GM23338 (cell line): ENCODE measurements at regions not wholly inside any gene's neighbourhood (a gene's known extent, or its start where the extent isn't known, plus 50 kb on each side); places are given as distances from the start of the nearest gene placed in this dataset.

Experiments used
- ATAC-seq: fragments of 200-7000 bp; cut with Tn5 transposase; 3 replicates; pipeline ENCODE4 v1.9.1; 2020
- DNase-seq: peaks from one replicate; pipeline ENCODE4 v3.0.0-alpha.2; 2015; ENCODE audit warnings: low spot score
- H2AFZ ChIP-seq: fragments of 200-600 bp; sonication (generic); 2 replicates; pipeline ENCODE4 v1.8.0; 2016; ENCODE audit warnings: antibody characterized with exemption, mild to moderate bottlenecking, moderate library complexity
- H3F3A ChIP-seq: fragments of 200-600 bp; sonication (generic); replicated peaks from 2 replicates; pipeline ENCODE4 v1.8.0; 2017; ENCODE audit warnings: antibody characterized with exemption, mixed run types, low read depth
- H3K27ac ChIP-seq: fragments of 200-600 bp; sonication (generic); 2 replicates; pipeline ENCODE4 v1.6.1; 2016; ENCODE audit warnings: low read depth
- H3K27me3 ChIP-seq: fragments of 200-600 bp; sonication (generic); 2 replicates; pipeline ENCODE4 v1.8.0; 2016; ENCODE audit warnings: mild to moderate bottlenecking, mixed run types, moderate library complexity; ENCODE audit not compliant: insufficient read depth
- H3K36me3 ChIP-seq: fragments of 200-600 bp; sonication (generic); 2 replicates; pipeline ENCODE4 v1.8.0; 2016; ENCODE audit warnings: mild to moderate bottlenecking; ENCODE audit not compliant: insufficient read depth
- H3K4me1 ChIP-seq: fragments of 200-600 bp; sonication (generic); 2 replicates; pipeline ENCODE4 v1.8.0; 2016; ENCODE audit warnings: mild to moderate bottlenecking, moderate library complexity; ENCODE audit not compliant: insufficient read depth
- H3K4me2 ChIP-seq: fragments of 200-600 bp; sonication (generic); 2 replicates; pipeline ENCODE4 v1.7.1; 2017; ENCODE audit warnings: mixed run types
- H3K4me3 ChIP-seq: fragments of 200-600 bp; sonication (generic); 2 replicates; pipeline ENCODE4 v1.6.1; 2016; ENCODE audit warnings: mixed run types
- H3K79me2 ChIP-seq: fragments of 200-600 bp; sonication (generic); replicated peaks from 2 replicates; pipeline ENCODE4 v1.8.0; 2017; ENCODE audit warnings: mild to moderate bottlenecking; ENCODE audit not compliant: insufficient read depth
- H3K9me2 ChIP-seq: fragments of 200-600 bp; sonication (generic); 2 replicates; pipeline ENCODE4 v1.8.0; 2017; ENCODE audit not compliant: insufficient read depth
- H4K20me1 ChIP-seq: fragments of 200-600 bp; sonication (generic); replicated peaks from 2 replicates; pipeline ENCODE4 v1.8.0; 2017; ENCODE audit warnings: mild to moderate bottlenecking; ENCODE audit not compliant: insufficient read depth
- H3K27ac Mint-ChIP-seq: 2 replicates; pipeline ENCODE4 v1.8.0; 2020; ENCODE audit warnings: inconsistent platforms, mild to moderate bottlenecking, moderate library complexity, mixed read lengths
- H3K27me3 Mint-ChIP-seq: 3 replicates; pipeline ENCODE4 v1.8.0; 2022; ENCODE audit warnings: low read depth, mild to moderate bottlenecking, moderate library complexity, mixed read lengths, inconsistent platforms; ENCODE audit not compliant: insufficient read depth, poor library complexity
- H3K36me3 Mint-ChIP-seq: 3 replicates; pipeline ENCODE4 v1.8.0; 2021; ENCODE audit warnings: low read depth, mild to moderate bottlenecking, inconsistent platforms, moderate library complexity, mixed read lengths
- H3K4me1 Mint-ChIP-seq: 3 replicates; pipeline ENCODE4 v1.8.0; 2020; ENCODE audit warnings: mild to moderate bottlenecking, inconsistent platforms, mixed read lengths
- H3K4me3 Mint-ChIP-seq: 3 replicates; pipeline ENCODE4 v1.8.0; 2021; ENCODE audit warnings: moderate library complexity, mild to moderate bottlenecking, inconsistent platforms, mixed read lengths
- H3K9me3 Mint-ChIP-seq: 3 replicates; pipeline ENCODE4 v1.8.0; 2020; ENCODE audit warnings: moderate library complexity, mild to moderate bottlenecking, inconsistent platforms, mixed read lengths
- CTCF ChIP-seq, 2 experiments: fragments of 200-600 bp in 1 of 2; sonication (generic) in 1 of 2; conservative IDR thresholded peaks; 2 replicates each; pipeline versions ENCODE4 v1.5.1 to v1.6.1; 2016 to 2017; ENCODE audit warnings: antibody characterized with exemption in 2 of 2, low read depth in 2 of 2, mild to moderate bottlenecking in 2 of 2, moderate library complexity in 1 of 2
- EZH2 ChIP-seq: fragments of 200-600 bp; sonication (generic); IDR thresholded peaks from one replicate; pipeline ENCODE4 v1.8.0; 2017; ENCODE audit warnings: antibody characterized with exemption, mild to moderate bottlenecking, low read depth; ENCODE audit not compliant: unreplicated experiment
- NANOG ChIP-seq: IDR thresholded peaks from 2 replicates; pipeline ENCODE4 v1.6.1; 2016; ENCODE audit warnings: antibody characterized with exemption, borderline replicate concordance
- STAT1 ChIP-seq: IDR thresholded peaks from one replicate; pipeline ENCODE4 v1.6.1; 2016; ENCODE audit warnings: antibody characterized with exemption; ENCODE audit not compliant: unreplicated experiment
- ZNF114 ChIP-seq: fragments of 250-450 bp; sonication (Bioruptor Pico); IDR thresholded peaks from 2 replicates; pipeline ENCODE4 v1.5.0; 2020; ENCODE audit warnings: mild to moderate bottlenecking, moderate library complexity
- TF ChIP-seq, protein P1 (sequence below): IDR thresholded peaks from 2 replicates; pipeline ENCODE4 v1.6.1; 2016; ENCODE audit warnings: antibody characterized with exemption
- TF ChIP-seq, protein P2 (sequence below): IDR thresholded peaks from one replicate; pipeline ENCODE4 v1.6.1; 2018; ENCODE audit warnings: antibody characterized with exemption; ENCODE audit not compliant: unreplicated experiment
- TF ChIP-seq, protein P3 (sequence below): fragments of 250-450 bp; sonication (Bioruptor Pico); IDR thresholded peaks from 2 replicates; pipeline ENCODE4 v1.5.0; 2020; ENCODE audit warnings: mild to moderate bottlenecking, moderate library complexity

DNA sequence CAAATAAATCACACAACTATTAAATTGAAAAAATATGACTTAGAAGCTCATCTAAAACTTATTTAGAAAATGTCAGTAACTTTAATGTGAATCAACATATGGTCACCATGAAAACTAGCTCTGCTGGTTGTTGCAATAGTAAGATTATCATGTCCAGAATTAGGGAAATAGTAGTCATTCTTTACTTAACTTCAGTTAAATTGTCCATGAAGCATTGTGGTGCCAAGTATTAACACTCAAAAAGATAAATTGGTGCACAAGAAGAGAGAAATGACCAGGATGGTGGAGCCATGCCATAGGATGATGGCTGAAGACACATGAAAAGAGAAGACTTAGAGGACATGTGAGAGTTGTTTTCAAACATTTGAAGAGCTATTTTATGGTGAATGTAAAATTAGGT is 130.2 kb upstream of the PTGFR start (continued):
- TF ChIP-seq, protein P1, sequence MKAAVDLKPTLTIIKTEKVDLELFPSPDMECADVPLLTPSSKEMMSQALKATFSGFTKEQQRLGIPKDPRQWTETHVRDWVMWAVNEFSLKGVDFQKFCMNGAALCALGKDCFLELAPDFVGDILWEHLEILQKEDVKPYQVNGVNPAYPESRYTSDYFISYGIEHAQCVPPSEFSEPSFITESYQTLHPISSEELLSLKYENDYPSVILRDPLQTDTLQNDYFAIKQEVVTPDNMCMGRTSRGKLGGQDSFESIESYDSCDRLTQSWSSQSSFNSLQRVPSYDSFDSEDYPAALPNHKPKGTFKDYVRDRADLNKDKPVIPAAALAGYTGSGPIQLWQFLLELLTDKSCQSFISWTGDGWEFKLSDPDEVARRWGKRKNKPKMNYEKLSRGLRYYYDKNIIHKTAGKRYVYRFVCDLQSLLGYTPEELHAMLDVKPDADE = no peak
- TF ChIP-seq CTCF (conservative IDR thresholded peaks at IDR 0.05; ENCODE audit: low read depth in 2 of 2) = no peak
- TF ChIP-seq EZH2 = no peak

- H3K27me3 Mint-ChIP-seq = no peaks in the 10 kb centered on the region
- Histone ChIP-seq H2AFZ (no peak overlapping the region), H3F3A (no peaks in the 10 kb centered on the region), H3K36me3 (no peaks in the 10 kb centered on the region), H3K27ac (no peak overlapping the region), H3K79me2 (no peaks in the 10 kb centered on the region), H3K9me2 (0 out of 2 replicates have a peak, but pooled peaks cover 6% of the 10 kb centered on the region), H3K27me3 (no peaks in the 10 kb centered on the region), H4K20me1 (no peaks in the 10 kb centered on the region), H3K4me3 (no peak overlapping the region), H3K4me2 (no peak overlapping the region), H3K4me1 (no peaks in the 10 kb centered on the region)
- no peaks in the 10 kb centered on the region for H3K4me1 Mint-ChIP-seq
- H3K27ac Mint-ChIP-seq = no peak overlapping the region
- DNase-seq (no peak), ATAC-seq (no peak)
- no peaks in the 10 kb centered on the region for H3K36me3 Mint-ChIP-seq
- H3K9me3 Mint-ChIP-seq = no peaks in the 10 kb centered on the region
- H3K4me3 Mint-ChIP-seq = no peak overlapping the region
- TF ChIP-seq, protein P2, sequence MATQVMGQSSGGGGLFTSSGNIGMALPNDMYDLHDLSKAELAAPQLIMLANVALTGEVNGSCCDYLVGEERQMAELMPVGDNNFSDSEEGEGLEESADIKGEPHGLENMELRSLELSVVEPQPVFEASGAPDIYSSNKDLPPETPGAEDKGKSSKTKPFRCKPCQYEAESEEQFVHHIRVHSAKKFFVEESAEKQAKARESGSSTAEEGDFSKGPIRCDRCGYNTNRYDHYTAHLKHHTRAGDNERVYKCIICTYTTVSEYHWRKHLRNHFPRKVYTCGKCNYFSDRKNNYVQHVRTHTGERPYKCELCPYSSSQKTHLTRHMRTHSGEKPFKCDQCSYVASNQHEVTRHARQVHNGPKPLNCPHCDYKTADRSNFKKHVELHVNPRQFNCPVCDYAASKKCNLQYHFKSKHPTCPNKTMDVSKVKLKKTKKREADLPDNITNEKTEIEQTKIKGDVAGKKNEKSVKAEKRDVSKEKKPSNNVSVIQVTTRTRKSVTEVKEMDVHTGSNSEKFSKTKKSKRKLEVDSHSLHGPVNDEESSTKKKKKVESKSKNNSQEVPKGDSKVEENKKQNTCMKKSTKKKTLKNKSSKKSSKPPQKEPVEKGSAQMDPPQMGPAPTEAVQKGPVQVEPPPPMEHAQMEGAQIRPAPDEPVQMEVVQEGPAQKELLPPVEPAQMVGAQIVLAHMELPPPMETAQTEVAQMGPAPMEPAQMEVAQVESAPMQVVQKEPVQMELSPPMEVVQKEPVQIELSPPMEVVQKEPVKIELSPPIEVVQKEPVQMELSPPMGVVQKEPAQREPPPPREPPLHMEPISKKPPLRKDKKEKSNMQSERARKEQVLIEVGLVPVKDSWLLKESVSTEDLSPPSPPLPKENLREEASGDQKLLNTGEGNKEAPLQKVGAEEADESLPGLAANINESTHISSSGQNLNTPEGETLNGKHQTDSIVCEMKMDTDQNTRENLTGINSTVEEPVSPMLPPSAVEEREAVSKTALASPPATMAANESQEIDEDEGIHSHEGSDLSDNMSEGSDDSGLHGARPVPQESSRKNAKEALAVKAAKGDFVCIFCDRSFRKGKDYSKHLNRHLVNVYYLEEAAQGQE = no peak
- TF ChIP-seq STAT1 (no peak), ZNF114 (CRISPR knock-in tag) (no peak), CTCF (conservative IDR thresholded peaks at IDR 0.05; ENCODE audit: low read depth in 2 of 2) (no peak), NANOG (no peak)
- TF ChIP-seq, protein P3, sequence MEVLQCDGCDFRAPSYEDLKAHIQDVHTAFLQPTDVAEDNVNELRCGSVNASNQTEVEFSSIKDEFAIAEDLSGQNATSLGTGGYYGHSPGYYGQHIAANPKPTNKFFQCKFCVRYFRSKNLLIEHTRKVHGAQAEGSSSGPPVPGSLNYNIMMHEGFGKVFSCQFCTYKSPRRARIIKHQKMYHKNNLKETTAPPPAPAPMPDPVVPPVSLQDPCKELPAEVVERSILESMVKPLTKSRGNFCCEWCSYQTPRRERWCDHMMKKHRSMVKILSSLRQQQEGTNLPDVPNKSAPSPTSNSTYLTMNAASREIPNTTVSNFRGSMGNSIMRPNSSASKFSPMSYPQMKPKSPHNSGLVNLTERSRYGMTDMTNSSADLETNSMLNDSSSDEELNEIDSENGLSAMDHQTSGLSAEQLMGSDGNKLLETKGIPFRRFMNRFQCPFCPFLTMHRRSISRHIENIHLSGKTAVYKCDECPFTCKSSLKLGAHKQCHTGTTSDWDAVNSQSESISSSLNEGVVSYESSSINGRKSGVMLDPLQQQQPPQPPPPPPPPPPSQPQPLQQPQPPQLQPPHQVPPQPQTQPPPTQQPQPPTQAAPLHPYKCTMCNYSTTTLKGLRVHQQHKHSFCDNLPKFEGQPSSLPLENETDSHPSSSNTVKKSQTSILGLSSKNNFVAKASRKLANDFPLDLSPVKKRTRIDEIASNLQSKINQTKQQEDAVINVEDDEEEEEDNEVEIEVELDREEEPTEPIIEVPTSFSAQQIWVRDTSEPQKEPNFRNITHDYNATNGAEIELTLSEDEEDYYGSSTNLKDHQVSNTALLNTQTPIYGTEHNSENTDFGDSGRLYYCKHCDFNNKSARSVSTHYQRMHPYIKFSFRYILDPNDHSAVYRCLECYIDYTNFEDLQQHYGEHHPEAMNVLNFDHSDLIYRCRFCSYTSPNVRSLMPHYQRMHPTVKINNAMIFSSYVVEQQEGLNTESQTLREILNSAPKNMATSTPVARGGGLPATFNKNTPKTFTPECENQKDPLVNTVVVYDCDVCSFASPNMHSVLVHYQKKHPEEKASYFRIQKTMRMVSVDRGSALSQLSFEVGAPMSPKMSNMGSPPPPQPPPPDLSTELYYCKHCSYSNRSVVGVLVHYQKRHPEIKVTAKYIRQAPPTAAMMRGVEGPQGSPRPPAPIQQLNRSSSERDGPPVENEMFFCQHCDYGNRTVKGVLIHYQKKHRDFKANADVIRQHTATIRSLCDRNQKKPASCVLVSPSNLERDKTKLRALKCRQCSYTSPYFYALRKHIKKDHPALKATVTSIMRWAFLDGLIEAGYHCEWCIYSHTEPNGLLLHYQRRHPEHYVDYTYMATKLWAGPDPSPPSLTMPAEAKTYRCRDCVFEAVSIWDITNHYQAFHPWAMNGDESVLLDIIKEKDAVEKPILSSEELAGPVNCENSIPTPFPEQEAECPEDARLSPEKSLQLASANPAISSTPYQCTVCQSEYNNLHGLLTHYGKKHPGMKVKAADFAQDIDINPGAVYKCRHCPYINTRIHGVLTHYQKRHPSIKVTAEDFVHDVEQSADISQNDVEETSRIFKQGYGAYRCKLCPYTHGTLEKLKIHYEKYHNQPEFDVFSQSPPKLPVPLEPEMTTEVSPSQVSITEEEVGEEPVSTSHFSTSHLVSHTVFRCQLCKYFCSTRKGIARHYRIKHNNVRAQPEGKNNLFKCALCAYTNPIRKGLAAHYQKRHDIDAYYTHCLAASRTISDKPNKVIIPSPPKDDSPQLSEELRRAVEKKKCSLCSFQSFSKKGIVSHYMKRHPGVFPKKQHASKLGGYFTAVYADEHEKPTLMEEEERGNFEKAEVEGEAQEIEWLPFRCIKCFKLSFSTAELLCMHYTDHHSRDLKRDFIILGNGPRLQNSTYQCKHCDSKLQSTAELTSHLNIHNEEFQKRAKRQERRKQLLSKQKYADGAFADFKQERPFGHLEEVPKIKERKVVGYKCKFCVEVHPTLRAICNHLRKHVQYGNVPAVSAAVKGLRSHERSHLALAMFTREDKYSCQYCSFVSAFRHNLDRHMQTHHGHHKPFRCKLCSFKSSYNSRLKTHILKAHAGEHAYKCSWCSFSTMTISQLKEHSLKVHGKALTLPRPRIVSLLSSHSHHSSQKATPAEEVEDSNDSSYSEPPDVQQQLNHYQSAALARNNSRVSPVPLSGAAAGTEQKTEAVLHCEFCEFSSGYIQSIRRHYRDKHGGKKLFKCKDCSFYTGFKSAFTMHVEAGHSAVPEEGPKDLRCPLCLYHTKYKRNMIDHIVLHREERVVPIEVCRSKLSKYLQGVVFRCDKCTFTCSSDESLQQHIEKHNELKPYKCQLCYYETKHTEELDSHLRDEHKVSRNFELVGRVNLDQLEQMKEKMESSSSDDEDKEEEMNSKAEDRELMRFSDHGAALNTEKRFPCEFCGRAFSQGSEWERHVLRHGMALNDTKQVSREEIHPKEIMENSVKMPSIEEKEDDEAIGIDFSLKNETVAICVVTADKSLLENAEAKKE (CRISPR knock-in tag) = no peak
- TF ChIP-seq, protein P1 = no peak
Observed at GRCh38 chr1:78367700-78368099, 123.1 kb upstream of the PTGFR start.
